GM19025 (cell line): ENCODE measurements at regions not wholly inside any gene's neighbourhood (a gene's known extent, or its start where the extent isn't known, plus 50 kb on each side); places are given as distances from the start of the nearest gene placed in this dataset.

ENCODE experiments used
- ATAC-seq: cut with Tn5 transposase; IDR thresholded peaks from one replicate; pipeline ENCODE4 v1.9.1; 2021; ENCODE audit warnings: mild to moderate bottlenecking, low read depth, moderate library complexity; ENCODE audit not compliant: unreplicated experiment

DNA sequence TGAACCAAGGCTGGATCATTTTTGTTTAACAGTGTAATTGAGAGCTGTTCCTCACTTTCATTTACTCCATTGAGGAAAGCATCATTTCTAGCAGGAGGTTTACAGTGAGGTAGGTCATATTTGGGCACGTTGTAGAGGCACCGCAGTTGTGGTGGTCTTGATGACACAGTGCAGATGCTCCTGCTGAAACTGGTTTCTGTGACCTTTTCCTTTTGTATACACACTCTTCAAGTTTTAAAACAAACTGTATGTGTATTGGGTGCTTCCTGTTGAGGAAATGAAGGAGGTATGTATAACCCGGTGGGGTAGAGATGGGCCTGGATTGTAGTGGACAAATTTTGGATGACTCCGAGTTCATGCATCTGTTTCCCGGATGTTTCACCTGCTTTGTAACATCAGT, 456.3 kb upstream of the RGS6 start:
- no peak for ATAC-seq

DNA sequence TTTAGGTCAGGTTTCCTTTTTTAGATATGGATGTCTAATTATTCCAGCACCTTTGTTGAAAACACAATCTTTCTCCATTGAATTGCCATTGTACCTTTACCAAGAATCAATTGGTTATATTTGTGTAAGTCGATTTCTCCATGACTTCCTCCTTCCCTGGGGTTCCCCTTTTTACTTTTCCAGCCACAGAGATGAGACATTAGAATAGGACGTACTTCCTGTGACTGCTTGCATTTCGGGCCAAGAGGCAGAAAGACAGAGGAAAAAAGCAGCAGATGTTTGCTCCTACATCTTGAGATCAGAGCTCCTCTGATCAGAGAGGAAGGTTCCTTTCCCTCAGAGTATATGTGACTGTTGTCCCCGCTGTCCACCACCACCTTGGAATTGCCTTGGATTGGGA, 453.7 kb upstream of the RGS6 start:
- no peak for ATAC-seq

DNA sequence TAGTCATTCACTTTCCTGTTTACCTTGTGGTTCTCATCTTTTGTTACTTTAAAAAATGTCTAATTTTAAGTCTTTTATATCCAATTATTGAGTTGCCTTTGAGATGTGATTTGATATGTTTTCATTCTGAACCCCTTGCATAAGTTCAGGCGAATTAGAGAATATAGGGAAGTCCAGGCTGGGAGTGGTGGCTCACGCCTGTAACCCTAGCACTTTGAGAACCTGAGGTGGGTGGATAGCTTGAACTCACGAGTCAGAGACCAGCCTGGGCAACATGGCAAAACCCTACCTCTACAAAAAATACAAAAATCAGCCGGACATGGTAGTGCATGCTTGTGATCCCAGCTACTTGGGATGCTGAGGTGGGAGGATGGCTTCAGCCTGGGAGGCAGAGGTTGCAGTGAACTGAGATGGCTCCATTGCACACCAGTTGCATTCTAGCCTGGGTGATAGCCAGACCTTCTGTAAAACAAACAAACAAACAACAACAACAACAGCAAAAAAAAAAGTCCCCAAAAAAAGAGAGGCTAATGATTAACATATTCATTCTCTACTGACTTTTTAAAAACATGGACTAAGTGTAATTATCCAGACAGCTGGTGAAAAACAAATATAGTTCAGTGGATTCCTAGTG, 451.1 kb upstream of the RGS6 start:
- no peak for ATAC-seq

DNA sequence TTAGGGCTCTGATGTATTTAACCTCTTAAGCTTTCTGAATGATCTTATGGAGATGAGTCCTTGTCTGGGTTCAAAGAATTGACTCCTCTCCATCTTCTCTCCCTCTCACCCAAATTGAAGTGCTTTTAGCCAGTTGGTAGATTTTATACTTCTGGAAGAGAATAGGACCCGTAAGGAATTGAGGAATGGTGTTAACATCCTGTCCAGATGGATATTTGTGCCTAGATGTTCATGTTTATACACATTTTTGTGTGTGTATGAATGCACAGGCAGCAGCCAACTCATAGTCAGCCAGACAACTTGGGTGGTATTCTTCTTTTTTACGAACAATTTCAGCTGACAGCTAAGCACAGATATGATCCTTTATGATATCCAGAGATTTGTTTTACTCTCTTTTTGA, 449.6 kb upstream of the RGS6 start:
- no peak for ATAC-seq

DNA sequence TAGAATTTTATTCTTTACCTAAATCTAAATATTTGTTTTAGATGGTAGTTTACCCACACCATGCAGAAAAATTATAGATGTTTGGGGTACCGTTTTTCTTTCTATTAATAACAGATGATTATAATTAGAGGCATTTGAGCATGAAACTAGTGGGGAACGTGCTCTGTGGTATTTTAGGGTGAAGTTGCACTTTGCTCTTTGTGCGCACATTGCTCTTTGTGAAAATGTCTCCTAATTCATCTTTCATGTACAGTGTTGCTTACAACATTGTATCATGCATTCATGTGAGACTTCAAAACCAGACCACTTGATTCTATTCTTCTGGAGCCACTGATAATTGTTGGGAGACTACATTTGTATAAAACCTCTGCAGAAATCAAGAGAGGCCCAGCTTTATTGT, 449.1 kb upstream of the RGS6 start:
- no peak for ATAC-seq

DNA sequence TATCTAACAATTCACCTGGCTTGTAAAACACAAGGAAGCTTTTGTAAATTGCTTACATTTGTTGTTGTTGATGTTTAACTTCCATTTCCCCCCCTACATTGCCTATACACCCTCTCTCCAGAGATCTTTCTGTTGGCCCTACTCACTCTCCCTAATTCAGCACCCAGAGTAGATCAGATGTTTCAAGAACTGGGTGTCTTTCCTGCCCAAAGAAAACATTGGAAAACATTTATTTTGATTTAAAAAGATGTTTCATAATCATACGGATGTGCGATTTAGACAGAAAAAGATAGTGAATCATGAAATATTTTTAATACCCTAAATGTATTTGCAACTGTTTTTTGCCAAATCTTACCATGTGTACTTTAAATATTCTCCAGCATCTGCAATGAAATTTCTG, 446.4 kb upstream of the RGS6 start:
- ATAC-seq, result no peak

DNA sequence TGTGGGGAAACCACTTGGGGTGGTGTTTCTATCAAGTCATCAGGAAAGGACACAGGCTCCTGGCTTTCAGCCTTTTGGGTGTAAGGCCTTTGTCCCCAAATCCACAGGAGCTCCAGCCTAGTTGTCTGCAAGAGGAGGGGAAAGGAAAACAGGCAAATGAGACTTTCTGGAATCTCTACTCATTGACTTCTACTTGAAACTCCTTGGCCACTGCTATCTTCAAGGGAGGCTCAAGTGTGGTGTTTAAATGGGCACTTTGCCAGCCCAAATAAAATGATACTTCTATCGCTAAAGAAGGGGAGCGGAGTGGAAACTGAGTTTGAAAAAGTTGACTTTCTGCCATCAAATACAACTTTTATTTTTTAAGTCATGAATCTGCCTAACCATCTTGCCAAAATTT, 445.9 kb upstream of the RGS6 start:
- ATAC-seq, result no peak

DNA sequence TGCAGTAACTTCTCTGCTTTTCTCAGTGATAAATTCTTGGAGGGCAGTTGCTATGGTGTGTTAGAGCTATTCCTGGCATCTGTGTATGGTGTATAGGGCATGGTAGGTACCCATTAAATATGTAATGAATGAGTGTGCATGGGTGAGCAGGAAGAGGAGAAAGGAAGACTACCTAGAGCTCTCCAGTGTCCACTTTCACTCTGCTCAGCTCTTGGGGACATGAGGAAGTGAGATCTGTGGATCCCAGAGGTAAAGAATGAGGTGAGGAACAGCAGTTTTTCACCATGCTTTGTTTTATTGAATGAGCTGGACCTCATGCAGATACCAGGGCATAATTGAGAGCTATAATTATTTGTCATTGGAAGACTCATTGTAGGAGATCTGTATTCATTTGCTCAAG, 444.8 kb upstream of the RGS6 start:
- no peak for ATAC-seq

DNA sequence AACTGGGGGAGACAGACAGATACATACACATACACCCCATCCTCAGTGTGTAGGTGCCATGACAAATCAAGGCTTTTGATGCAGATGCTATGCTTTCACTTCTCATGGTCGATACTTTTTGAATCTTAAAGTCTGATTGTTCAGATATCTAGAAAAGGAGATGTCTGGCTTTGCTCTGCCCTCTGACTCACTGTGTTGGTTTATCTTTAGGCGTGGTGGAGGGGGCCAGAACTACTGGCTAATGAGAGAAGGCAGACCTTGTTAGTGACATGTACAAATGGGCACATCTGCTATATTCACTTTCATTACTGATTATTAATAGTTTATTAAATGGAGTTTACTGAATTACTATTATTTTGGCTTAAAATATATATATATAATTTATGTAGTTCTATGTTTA, 444.3 kb upstream of the RGS6 start:
- ATAC-seq, result no peak

DNA sequence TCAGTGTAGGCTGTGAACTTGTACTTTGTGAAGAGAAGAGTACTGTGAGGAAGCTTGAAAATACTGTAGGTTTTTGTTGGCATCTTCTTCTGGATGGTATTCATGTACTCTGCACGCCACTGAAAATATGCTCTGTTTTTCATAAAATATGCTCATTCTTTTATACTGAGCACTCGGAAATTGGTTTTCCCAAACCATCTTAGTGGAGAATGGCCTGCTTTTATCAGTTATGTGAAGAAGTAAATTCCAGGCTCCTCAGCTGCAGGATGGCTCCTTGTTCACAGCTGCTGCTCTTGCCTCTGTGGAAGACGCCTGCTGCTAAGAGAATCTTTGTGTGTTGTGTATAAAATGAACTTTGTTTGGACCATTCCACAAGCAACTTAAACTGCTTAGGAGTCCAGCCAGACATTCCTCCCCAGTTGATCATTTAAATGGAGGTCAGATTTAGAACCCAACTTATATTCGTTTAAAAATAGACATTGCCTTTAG, 443.5 kb upstream of the RGS6 start:
- ATAC-seq, result no peak

DNA sequence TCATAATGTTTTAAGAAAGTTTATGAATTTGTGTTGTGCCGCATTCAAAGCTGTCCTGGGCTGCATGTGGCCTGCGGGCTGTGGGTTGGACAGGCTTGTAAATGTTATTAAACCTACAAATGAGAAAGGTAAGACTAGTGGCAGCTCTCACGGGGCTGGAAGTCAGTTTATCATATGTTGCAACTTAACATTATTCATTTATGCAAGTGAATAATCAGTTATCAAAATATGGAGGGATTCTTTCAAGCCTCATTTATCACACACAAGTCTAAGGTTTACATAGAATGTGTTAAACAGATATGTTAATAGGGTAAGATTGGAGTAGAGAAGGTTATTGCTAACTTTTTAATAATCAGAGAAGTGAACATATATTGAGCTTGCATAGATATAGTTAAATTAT, 442.5 kb upstream of the RGS6 start:
- no peak for ATAC-seq

DNA sequence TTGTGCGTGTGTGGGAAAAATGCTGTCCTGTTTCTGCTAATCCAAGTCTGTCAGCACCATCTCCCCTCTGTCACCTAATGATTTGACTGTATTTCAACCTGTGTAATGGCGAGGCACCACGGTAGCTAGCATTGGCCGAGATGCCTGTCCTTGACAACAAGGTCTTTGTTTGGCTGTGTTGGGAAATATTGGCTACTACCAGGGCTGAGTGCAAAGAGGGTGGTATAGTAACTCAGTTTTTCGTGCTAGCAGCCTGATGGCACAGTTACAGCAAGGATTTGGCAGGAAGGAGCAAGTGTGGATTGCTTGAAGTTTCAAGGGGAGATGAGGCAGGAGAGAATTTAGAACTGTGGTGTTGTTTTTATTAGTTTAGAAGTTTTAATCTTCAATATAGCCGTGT, 440.3 kb upstream of the RGS6 start:
- ATAC-seq, result no peak

DNA sequence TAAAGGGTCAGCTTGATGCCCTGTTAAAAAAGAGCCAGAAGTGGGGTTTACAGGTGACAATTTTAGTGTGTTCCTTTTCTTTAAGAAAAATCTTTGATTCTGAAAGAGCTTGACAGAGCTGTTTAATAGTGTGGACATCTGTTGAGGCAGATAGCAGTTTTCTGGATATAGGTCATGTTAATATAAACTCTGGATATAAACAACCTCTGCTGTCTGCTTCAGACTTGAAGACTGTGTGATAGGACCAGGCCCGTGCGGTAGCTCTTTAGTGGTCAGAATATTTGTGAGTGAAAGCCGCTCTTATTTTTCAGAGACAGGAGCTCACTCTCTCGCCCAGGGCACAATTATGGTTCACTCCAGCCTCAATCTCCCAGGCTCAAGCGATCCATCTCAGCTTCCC, 439.9 kb upstream of the RGS6 start:
- no peak for ATAC-seq

DNA sequence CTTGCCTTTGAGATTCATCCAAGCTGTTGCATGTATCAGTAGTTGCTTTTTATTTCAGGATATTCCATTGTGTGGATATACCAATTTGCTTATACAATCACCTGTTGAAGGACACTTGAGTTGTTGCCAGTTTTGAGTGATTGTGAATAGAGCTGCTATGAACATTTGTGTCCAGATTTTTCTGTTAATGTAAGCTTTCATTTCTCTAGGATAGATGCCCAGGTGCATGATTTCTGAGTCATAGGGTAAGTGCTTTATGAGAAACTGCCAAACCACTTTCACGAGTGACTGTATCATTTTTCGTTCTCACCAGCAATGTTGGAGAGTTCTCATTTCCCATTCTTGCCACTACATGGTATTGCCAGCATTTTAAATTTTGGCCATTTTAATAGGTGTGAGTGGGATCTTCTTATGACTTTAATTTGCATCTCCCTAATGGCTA, 434.6 kb upstream of the RGS6 start:
- peak; percentile 92 for ATAC-seq

DNA sequence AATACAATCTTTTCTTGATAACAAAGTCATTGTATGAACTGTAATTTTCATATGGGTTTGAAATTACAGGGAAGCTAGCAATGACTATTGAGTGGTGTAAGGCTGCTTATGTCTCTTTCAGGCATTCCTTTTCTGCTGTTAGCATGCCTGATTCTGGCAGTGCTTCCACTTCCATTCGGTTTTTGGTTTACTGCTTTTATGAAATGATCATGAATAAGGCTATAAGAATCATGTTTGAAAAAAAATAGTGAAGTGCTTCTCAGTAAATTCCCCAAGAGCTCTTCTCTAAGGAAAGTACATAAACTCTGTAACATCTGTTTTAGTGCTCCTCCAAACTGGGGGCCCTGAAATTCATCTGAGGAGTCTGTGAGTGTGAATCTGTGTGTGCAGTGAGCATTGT, 434.0 kb upstream of the RGS6 start:
- ATAC-seq, result no peak

DNA sequence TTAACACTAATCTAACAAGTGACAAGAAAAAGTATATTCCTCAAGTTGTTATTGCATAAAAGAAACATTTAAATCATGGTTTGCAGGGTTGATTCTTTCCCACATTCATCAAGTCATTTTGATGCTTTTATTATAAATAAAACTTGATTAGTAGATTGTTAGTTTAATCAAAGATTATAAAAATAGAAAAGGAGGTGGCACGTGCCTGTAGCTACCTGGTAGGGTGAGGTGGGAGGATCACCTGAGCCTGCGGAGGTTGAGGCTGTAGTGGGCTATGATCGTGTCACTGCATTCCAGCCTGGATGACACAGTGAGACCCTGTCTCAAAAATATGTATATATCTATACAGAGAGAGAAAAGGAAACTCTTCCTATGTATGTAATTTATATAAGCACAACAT, 433.2 kb upstream of the RGS6 start:
- no peak for ATAC-seq

DNA sequence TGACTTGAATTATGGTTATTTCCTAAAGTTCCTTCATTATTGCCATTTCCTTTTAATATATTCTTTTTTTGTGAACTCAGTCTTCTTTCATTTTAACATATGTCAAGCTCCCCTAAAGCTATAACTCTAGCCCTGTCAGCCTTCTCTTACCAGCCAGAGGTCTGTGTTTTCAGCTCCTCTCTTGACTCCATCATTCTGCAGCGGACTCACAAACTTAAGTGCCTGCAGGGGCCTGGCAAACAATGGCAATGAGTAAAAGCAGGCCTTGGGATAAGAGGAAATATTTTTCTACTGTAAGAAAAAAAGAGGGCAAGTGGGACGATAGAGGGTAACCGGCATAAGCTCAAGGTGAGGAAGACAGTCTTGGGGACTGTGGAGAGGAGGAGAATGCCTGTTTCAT, 424.5 kb upstream of the RGS6 start:
- no peak for ATAC-seq

DNA sequence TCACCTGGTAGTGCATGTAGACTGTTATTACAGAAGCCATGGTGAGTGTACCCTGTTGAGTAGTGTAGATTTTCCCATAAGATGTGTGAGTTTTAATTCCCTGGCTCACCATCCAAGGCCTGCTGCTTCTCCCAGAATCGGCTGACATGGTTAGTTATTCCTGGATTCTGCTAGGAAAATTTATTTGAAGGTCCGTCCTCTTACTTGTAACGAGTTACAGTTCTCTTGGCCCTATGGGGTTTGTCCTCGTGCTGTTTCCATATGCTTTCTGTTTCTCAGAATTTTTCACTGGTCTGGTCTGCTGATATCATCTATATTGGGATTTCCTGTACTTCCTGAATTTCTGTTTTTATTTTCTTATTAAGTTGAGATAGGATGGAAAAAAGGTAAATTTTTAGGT, 423.3 kb upstream of the RGS6 start:
- ATAC-seq, result no peak

DNA sequence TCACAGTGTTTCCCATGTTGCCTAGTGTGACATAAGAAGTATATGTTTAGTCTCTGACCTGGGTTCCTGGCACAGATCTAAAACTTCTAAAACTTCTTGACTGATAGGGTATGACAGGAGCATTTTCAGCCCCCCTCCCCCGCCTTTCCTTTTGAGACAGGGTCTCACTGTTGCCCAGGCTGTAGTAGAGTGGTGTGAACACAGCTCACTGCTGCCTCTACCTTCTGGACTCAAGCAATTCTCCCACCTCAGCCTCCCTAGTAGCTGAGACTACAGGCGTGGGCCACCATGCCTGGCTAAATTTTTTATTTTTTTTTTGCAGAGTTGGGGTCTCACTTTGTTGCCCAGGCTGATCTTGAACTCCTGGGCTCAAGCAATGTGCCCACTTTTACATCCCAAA, 421.1 kb upstream of the RGS6 start:
- no peak for ATAC-seq

DNA sequence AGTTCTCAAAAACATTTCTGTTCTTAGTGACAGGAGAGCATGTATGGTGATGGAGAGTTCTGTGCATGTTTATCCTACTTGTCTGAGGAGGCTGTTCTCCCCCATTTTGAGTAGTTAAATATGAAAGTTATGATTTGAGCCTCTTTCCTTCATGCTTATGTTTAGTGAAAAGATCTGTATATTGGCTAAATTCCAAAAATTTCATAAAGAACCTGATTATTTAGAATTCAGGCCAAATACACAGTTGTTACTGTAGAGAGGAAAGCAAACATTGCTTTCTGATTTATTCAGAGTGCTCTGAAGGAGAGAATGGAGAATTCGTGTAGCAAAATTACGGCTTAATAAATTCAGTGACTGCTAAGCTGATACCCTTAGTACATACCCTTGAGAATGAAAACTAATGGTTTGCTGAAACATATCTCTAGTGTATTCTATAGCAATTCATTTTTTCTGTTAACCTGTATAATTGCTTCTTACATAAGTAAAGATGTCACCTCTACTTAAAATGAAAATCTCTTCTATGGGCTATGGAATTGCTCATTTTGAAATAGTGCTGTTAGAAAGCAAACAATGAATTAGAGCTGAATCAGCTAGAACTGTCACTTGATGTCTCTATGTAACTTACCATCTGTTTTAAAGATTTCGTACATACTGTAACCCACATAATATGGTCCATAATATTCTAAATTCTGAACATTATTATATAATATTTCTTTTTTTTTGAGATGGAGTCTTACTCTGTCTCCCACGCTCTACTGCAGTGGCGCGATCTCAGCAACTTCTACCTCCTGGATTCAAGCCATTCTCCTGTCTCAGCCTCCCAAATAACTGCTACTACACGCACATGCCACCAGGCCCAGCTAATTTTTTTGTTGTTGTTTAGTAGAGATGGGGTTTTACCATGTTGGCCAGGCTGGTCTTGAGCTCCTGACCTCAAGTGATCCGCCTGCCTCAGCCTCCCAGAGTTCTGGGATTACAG, 417.0 kb upstream of the RGS6 start:
- ATAC-seq, result no peak

DNA sequence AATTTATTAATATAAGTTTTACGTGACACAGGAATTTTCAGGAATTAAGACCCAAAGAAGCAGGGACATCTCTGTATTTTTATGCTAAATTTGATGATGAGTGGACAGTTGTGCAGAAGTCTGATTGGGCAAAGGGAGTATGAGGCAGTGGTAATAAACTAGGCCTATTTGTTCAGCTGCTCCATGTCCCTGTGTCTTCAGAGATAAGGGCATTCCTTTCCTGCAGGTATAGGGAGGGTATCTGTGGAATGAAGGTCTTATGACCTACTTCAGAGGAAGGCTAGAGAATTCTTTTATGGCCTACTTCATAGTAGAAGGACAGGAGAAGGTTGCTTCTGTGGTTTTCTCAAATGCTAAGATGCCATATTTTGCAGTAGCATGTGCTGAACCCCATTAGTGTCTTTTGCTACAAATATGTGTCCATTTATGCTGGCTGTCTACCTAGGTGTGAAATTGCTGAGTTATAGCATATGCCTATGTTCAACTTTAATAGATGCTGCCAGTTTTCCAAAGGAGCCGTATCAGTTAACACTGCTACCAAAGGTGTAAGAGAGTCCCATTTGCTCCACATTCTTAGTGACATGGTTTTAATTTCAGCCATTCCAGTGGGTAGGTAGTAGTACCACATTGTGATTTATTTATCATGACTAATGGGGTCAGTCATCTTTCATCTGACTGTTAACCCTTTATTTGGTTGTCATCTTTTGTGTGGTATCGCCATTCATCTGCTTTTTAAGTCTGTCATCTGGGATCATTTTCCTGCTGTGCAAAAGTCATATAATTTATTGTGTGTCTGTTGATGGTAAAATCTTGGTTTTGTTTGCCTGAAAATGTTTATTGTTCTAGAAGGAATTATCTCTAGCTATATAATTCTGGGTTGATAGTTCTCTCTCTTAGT, 410.7 kb upstream of the RGS6 start:
- no peak for ATAC-seq
